ENCODE measurements at regions not wholly inside any gene's neighbourhood (a gene's known extent, or its start where the extent isn't known, plus 50 kb on each side); places are given as distances from the start of the nearest gene placed in this dataset.
A peak's percentile ranks its signal among the peaks of the same experiment; 100 is the strongest.

- H3K4me3 ChIP-seq (ENCODE audit: low read length), result no peak overlapping the region
- TF ChIP-seq EZH2phosphoT487 (IDR thresholded peaks at IDR 0.05; ENCODE audit: low read length) (no peak), CTCF (IDR thresholded peaks at IDR 0.05; ENCODE audit: low read length) (no peak), EZH2 (optimal IDR thresholded peaks at IDR 0.05; ENCODE audit: low read depth, low read length) (no peak)
Observed at GRCh38 chr2:211157211-211157610, 600.8 kb downstream of the CPS1 start.

DNA sequence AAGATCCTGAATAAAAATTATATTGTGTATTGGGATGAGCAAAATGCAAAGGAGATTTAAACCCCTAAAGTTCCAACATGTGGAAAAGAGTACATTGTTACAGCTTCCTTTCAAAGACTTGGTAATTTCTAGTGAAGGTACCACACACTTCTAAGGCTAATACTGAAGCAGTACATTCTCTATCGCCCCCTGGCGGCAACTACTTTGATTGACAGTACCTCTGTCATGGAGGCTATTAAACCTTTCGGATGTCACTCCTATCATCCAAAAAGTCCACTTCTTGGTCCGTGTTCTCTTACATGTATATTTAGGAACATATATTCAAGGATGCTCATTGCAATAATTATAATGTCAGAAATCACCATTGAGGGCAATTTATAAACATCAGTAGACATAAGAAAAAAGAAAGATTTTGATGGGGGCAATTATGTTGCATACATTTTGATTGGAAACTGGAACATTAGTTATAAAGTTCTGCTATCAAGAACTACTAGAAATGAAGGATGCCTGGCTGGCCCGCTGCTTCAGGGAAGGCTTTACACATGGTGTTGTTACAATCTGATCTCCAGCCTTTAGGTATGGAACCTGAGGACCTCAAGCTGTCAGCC, 601.6 kb downstream of the CPS1 start:
- no peak overlapping the region for H3K4me3 ChIP-seq (ENCODE audit: low read length)
- H4K20me1 ChIP-seq (ENCODE audit: insufficient read depth, low read length), result no peaks in the 10 kb centered on the region
- no peak overlapping the region for H3K27ac ChIP-seq (ENCODE audit: low read length)
- H3K4me2 ChIP-seq (ENCODE audit: low read depth, low read length), result no peak overlapping the region
- H3K36me3 ChIP-seq (replicated peaks; ENCODE audit: insufficient read depth, low read length), result no peaks in the 10 kb centered on the region
- no peaks in the 10 kb centered on the region for H3K9me2 ChIP-seq (replicated peaks; ENCODE audit: insufficient read depth, low read length)
- no peak overlapping the region for H2AFZ ChIP-seq (ENCODE audit: low read length)
- H3K79me2 ChIP-seq (ENCODE audit: low read length), result no peaks in the 10 kb centered on the region
- no peak overlapping the region for H3K9ac ChIP-seq (ENCODE audit: low read length)
- DNase-seq, result peak; percentile 75
- H3K27me3 ChIP-seq (replicated peaks; ENCODE audit: insufficient read depth, low read length), result no peaks in the 10 kb centered on the region
- TF ChIP-seq CTCF (IDR thresholded peaks at IDR 0.05; ENCODE audit: low read length) (peak; percentile 85), EZH2 (optimal IDR thresholded peaks at IDR 0.05; ENCODE audit: low read depth, low read length) (no peak), EZH2phosphoT487 (IDR thresholded peaks at IDR 0.05; ENCODE audit: low read length) (no peak)
- H3F3A ChIP-seq (ENCODE audit: insufficient read depth, low read length), result no peaks in the 10 kb centered on the region
- no peaks in the 10 kb centered on the region for H3K9me3 ChIP-seq (replicated peaks; ENCODE audit: insufficient read depth, low read length)
- no peaks in the 10 kb centered on the region for H3K4me1 ChIP-seq (ENCODE audit: low read length)

More at GRCh38 chr2:211157211-211157610, 600.8 kb downstream of the CPS1 start:
- Histone ChIP-seq H2AFZ (ENCODE audit: low read length) (no peak overlapping the region), H3K36me3 (replicated peaks; ENCODE audit: insufficient read depth, low read length) (no peaks in the 10 kb centered on the region), H4K20me1 (ENCODE audit: insufficient read depth, low read length) (no peaks in the 10 kb centered on the region), H3K4me2 (ENCODE audit: low read depth, low read length) (no peak overlapping the region), H3K9me3 (replicated peaks; ENCODE audit: insufficient read depth, low read length) (no peaks in the 10 kb centered on the region), H3K9me2 (replicated peaks; ENCODE audit: insufficient read depth, low read length) (no peaks in the 10 kb centered on the region), H3K27me3 (replicated peaks; ENCODE audit: insufficient read depth, low read length) (no peaks in the 10 kb centered on the region), H3K9ac (ENCODE audit: low read length) (no peak overlapping the region), H3K27ac (ENCODE audit: low read length) (no peak overlapping the region), H3F3A (ENCODE audit: insufficient read depth, low read length) (no peaks in the 10 kb centered on the region), H3K79me2 (ENCODE audit: low read length) (no peaks in the 10 kb centered on the region), H3K4me1 (ENCODE audit: low read length) (no peaks in the 10 kb centered on the region)
- no peak for DNase-seq

DNA sequence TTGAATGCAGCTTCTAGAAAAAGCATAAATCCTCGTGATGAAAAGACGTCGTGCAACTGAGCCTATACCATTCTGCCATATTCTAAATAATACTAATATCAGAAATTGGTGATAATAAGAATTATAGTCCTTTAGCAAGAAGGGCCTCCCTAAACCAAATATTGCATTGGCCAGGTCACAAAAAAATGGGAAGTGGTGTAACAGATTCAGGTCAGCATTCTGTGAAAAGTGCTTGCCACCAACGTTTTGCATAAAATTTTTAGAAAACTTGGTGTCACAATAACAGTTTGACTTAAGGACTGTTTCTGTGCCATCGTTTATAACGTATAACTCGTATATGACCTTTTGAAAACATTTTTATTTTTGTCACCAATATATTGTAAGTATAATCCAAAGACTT, 603.6 kb downstream of the CPS1 start:
- no peak overlapping the region for H2AFZ ChIP-seq (ENCODE audit: low read length)
- no peak overlapping the region for H3K4me2 ChIP-seq (ENCODE audit: low read depth, low read length)
- H3K4me3 ChIP-seq (ENCODE audit: low read length), result no peak overlapping the region
- TF ChIP-seq EZH2 (optimal IDR thresholded peaks at IDR 0.05; ENCODE audit: low read depth, low read length), result no peak
- TF ChIP-seq CTCF (IDR thresholded peaks at IDR 0.05; ENCODE audit: low read length), result no peak
- no peak for TF ChIP-seq EZH2phosphoT487 (IDR thresholded peaks at IDR 0.05; ENCODE audit: low read length)
- no peak overlapping the region for H3K9ac ChIP-seq (ENCODE audit: low read length)
- H3K36me3 ChIP-seq (replicated peaks; ENCODE audit: insufficient read depth, low read length), result no peaks in the 10 kb centered on the region
- no peaks in the 10 kb centered on the region for H3K9me2 ChIP-seq (replicated peaks; ENCODE audit: insufficient read depth, low read length)
- no peaks in the 10 kb centered on the region for H3K9me3 ChIP-seq (replicated peaks; ENCODE audit: insufficient read depth, low read length)
- no peaks in the 10 kb centered on the region for H4K20me1 ChIP-seq (ENCODE audit: insufficient read depth, low read length)
- no peaks in the 10 kb centered on the region for H3K79me2 ChIP-seq (ENCODE audit: low read length)
- H3K27me3 ChIP-seq (replicated peaks; ENCODE audit: insufficient read depth, low read length), result no peaks in the 10 kb centered on the region
- DNase-seq, result no peak
- H3K4me1 ChIP-seq (ENCODE audit: low read length), result no peaks in the 10 kb centered on the region
- H3K27ac ChIP-seq (ENCODE audit: low read length), result no peak overlapping the region
- no peaks in the 10 kb centered on the region for H3F3A ChIP-seq (ENCODE audit: insufficient read depth, low read length)
